ENCODE measurements at regions not wholly inside any gene's neighbourhood (a gene's known extent, or its start where the extent isn't known, plus 50 kb on each side); places are given as distances from the start of the nearest gene placed in this dataset.

GRCh38 chr6:49052901-49053300 lies 410.2 kb downstream of the MMUT start:
- TF ChIP-seq REST (IDR thresholded peaks at IDR 0.05; ENCODE audit: low read depth) (no peak), SRF (IDR thresholded peaks at IDR 0.05; ENCODE audit: low read depth) (no peak), EGR1 (IDR thresholded peaks at IDR 0.05; ENCODE audit: low read depth) (no peak), POLR2A (IDR thresholded peaks at IDR 0.05; ENCODE audit: borderline replicate concordance, extremely low read depth, insufficient read depth, insufficient read length) (no peak), CTCF (IDR thresholded peaks at IDR 0.05 in 2 of 3, conservative IDR thresholded peaks at IDR 0.05 in 1 of 3; ENCODE audit: borderline replicate concordance in 1 of 3, insufficient read depth in 1 of 3, low read depth in 2 of 3, low read length in 2 of 3) (no peak), RAD21 (IDR thresholded peaks at IDR 0.05; ENCODE audit: low read depth) (no peak)
